Fibroblast of skin of scalp (primary cell): ENCODE measurements at regions not wholly inside any gene's neighbourhood (a gene's known extent, or its start where the extent isn't known, plus 50 kb on each side); places are given as distances from the start of the nearest gene placed in this dataset.
A peak's percentile ranks its signal among the peaks of the same experiment; 100 is the strongest.
"Not testable (repeated sequence)": the region's sequence is repeated elsewhere in the genome, so short reads cannot be mapped to it uniquely, and the experiment has no call there.

Experiments
- DNase-seq: peaks from one replicate; pipeline ENCODE4 v3.0.0-alpha.2; 2013

DNA sequence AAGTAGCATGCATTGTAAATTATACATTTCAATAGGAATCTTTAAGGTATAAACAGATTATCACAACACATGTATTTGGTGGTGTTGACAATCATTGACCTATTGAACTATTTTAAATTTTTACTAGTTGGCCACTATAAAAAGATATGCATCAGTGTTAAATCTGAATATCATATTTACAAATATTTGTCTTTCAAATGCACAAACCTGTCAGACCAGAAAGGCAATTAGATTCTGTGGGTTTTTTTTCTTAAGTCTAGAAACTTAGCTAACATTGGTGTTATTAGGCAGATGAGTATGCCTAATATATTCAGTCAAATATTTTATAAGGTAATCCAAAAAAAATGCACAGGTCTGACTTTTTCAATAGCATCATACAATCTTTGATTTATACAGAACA lies 241.4 kb upstream of the DGKB start:
- no peak for DNase-seq

DNA sequence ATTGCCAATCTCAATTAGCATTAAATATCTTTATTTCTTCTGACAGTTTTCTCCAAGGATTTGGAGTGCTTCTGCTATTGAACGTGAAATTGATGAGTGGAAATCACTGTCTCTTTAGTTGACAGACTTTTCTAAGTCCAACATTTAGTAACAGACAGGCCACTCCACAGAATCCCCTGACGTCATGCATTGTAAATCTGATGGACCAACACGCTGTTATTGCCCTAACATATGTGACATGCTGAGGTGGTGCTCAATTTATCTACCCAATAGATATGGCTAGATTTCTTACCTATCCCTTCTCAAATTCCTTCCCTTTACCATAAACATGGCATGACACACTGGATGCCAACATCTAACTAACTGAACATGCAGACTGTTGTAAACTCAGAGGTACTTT lies 240.6 kb upstream of the DGKB start:
- DNase-seq, result no peak

DNA sequence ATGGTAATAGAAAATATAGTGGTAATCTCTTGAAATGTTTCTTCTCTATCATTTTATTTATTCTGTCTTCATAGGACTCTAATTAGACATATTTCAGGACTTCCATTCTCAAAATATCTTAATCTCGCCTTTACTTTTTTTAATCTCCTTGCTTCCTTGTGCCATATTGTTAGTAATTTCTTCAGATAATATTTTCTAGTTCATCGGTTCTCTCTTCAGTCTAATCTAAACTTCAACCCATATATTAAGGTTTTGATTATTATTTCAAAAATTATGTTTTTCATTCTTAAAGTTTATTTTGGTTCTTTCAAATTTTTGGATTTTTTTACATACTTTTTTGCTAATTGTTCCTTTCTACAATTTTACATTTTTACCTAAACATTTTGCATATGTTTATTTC lies 237.9 kb upstream of the DGKB start:
- DNase-seq, result no peak

DNA sequence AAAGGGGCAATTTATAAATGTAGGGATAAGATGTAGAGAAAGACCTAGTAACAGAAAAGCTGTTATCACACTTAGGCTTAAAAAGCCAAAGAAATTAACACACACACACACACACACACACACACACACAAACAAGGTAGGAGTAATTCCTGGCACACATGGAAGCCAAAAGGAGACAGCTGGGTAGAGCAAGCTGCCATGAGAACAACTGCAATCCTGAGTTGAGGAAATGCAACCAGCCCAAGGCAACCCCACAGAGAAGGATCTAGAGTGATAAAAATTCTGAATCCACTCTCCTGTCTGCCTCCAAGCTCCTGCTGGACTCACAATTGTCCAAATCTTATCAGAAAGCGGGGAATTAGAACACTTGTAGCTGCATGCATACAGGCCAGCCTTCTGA lies 229.1 kb upstream of the DGKB start:
- no peak for DNase-seq

DNA sequence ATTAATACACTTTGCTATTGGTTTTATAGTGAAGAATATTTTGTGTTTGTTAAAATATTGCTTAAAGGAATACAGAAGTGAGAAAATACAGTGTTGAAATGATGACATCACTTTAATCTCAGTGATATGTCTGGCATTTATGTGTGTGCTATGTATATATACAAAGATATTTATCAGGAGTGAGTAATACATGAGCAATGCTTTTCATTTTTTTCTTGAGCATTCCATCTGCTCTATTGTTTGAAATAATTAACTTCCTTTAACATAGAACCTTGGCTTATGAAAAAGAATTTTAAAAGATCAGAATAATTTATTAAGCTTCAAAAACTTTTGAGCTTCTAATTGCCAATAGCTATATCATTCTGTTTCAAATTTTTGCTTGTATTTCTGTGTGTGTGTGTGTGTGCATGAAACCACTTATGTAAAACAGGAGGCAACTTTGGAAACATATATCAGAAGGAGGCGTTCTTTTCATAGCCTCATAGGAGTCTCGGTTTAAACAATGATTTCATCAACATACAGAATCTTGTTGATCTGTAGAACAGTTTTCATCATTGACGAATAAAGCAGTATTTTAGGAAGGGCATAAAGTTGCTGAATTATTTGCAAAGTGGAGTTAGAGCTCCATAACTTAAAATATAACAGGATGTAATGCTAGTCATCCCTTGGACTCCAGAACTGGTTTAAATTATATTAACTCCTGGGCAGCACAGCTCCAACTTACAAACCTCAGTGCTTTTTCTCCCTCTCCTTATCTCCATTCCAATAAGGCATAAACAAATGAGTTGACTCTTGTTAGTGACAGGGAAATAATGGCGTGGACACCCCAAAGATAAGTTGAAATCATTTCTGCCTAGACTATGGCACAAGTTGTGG lies 228.4 kb upstream of the DGKB start:
- DNase-seq, result peak; percentile 69

DNA sequence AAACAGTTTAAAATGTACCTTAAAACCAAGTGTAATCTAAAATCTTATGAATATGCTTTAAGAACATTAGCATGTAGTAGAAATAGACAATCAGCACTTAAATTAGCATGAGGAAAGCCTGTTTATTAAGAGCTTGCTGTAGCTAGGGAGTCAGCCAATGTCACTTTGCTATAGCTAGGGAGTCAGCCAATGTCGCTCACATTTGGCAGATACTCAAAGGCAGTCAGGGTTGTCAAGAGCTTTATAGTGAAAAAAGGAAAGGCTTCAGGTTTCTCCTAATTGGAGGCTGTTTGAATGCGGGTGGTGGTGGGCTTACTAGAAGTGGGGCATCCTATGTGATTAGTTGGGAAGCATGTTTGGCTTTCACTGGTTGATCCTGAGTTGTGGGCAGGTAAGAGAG lies 226.2 kb upstream of the DGKB start:
- no peak for DNase-seq

DNA sequence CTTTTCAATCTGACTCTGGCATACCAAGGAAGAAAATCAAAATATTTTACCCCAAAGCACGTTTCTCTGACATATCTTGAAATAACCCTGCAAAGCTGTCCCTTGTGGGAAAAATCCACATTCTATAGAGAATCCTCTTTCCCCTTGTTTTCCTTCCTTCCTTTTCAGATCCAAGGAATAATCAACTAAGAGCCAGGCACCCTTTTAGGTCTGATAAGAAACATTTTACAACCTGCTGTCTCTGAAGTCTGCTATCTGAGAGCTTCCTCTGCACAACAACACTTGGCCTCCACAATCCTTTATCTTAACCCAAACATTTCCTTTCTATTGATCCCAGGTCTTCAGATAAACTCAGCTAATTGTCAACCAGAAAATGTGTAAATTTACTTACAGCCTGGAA lies 224.1 kb upstream of the DGKB start:
- DNase-seq, result not testable (repeated sequence)

DNA sequence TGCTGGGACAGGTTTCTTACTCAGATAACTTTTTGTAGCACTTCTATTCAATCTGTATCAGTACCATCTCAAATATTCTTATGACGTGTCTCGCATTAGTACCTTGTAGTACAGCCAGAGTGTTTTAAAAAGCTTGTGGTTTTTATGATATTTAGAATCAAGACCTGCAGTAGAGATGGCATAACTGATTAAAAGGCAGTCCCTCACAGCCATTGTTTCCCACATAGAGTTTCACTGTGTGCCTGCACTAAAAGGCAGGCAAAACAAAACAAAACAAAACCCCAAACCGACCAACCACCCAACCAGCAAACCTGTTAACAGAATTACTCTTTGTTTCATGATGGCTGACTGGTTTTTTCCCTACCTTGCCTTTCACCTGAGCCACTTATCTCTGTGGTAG lies 221.3 kb upstream of the DGKB start:
- DNase-seq, result no peak

DNA sequence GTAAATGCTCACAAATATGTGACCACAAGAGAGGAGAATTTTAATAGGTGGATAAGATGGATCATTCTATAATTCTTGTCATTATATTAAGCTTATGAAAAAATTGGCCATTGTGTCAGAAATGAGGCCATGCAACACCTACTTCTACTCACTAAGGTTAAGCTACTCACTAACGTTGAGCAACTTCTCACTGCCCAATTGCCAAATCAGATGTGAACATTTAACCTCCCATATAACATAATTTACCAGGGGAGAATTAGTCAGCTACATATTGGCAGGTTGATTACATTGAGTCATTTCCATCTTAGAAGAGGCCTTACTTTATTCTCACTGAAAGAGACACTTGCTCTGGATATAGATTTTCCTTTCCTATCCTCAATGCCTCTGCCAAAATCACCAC lies 211.2 kb upstream of the DGKB start:
- DNase-seq, result no peak

DNA sequence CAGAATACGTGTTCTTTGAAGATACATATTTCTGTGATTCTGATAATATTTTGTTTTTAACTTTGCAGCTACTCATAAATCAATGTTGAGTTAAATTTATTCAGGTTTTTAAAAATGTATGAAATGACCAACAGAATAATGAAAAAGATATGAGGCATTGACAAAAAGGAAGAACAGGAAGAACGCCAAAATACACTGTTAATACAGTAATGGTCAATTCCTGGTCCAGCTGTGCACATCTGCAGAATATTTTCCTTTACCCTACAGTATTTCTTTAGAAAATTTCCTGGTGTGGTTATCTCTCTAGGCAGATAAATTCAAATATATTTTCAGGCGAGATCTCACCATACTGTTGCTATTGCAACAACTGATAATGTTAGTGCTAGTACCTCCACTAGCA lies 203.2 kb upstream of the DGKB start:
- no peak for DNase-seq

DNA sequence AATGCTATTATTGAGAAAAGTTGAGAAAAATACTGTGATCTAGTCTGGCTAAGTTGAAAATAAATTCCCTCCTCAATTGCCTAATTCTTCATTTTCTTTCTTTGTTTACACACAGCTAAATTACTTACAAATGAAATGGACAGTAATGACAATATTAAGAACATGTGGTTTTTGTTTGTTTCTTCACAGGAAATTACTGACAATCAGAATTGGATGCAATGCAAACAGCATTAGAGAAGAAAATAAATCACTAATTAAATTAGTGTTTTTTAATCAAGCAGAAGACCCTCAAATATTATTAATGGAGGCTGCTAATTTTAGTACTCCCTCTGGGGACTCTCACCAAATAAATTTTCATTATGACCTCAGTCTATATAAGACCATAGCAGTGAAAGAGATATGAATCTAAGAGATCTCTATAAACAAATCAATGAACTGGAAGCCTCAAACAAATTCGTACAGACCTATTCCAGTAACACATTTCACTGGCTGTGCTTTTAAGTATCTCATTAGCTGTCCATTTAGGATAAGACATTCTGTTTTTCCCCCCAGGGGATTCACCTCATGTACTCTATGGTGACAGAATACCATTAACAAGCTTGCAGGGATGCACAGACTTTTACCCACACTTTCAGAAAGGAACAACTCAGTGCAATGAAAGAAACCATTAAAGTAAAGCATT lies 202.0 kb upstream of the DGKB start:
- DNase-seq, result no peak

DNA sequence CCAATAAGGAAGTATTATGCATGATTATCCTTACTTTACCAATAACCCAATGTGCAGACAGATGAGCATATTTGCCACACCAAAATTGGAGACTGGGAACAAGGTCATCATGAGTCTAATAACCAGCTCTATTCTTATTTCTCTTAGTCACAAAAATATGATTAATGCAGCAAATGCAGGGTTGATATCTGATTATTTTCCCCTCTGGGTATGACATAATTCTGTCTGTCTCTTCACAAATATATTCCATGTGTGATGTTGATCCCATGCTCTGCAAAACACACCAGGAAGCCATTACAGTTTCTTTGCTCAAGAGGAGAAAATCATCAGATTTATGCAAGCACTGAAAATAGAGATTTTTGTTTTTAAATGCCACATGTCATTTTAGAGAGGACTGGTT lies 196.5 kb upstream of the DGKB start:
- no peak for DNase-seq

DNA sequence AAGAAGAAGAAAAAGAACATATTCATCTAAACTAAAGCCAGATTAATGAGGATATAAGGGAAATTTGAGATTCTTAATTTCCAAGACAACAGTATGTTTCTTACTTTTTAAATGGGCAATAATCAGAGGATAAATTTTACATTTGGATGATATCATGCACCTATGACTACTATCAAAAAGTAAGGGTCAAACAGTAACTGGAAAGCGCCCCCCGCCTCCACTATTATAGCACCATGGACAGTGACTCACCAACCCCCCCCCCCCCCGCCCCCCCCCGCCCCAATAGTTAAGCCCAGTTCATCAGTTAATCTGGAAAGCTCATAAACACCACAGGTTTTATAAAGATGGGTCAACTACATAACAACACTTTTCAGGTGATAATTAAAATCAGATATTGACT lies 194.3 kb upstream of the DGKB start:
- no peak for DNase-seq

DNA sequence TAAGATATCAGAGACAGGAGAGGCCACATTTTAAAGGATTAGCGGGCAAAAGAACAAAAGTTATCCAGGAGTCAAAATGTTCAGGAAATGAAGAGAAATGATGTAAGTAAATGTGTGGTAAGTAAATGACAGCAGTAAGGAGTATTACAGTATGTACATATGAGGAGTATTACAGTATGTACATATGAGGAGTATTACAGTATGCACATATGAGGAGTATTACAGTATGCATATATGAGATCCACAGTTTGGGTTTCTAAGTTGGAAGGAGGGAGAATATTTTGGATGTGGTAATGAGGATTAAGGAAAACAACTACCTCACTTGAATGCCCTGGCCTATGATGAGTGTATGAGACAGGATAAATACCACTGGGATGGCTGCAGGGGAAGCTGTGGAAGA lies 192.4 kb upstream of the DGKB start:
- DNase-seq, result no peak

DNA sequence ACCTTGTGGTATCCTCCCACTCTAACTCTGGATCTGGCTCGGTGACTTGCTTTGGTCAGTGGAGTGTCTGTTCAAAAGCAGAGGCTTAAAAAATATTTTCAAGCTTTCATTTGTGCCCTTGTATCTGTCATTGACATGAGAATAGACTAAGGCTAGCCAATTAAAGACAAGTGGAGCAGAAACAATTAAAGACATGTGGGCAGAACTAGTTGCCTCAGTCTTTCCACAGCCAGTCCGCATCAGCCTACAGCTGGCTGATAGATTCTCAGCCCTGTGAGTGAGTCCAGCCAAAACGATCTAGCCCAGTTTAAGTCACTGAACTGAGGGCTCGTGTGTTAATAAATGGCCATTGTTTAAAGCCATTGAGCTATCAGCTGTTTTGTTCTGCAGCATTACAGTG lies 185.2 kb upstream of the DGKB start:
- DNase-seq, result no peak

DNA sequence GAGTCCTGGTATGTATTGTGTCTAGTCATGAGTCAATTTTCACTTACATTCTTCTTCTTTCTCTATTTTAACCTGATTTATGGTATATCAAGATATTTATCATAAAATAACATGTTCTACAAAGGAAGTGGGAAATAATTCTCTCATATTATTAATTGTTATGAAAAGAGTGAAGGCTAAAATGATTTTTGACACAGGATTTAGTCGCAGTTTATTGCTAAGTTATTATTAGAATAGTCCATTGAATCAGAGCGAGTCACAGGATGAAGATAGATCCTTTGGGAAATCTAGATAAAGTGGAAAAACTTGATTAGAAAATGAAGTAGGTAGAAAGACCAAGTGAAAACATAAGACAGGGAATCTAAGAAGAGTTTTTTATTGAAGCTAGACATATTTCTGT lies 184.3 kb upstream of the DGKB start:
- peak; percentile 14 for DNase-seq

DNA sequence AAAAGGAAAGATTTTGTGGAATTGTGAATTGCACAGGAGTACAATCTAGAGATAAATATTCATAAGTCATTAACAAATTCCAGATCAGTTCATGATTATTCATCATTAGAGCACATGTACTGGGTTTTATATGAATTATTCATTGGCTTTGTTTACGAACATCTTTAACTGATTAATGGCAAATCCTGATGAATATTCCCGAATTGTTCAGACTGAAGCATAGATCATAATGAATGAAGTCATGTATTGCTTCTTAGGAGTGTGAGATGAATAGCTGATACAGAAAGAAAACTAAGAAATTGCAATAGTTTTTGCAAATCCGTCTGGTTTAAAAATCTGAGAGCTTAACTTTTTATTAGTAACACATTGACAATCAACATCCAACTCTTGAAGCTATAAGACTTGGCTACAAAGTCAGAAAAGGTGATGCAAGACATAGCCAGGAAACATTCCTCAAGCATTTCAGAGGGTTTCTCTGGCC lies 183.6 kb upstream of the DGKB start:
- peak; percentile 50 for DNase-seq

DNA sequence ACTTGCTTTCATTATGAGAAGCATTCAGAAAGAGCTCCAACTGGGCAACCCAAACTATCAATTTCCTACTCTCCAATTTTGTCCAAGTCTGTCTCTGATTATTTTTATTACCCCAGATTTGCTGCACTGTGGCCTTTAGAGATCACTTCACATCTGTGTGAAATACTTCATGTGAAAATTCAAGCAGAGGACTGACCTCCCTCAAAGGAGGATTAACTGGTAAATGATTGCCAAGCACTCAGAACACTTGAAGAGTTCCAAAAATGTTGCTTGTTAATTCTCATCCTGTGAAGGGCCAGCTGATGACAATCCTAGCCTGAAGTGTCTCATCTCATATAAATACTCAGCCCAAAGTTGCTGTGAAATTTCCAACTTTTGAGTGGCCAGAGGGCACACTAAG lies 182.8 kb upstream of the DGKB start:
- DNase-seq, result peak; percentile 48

DNA sequence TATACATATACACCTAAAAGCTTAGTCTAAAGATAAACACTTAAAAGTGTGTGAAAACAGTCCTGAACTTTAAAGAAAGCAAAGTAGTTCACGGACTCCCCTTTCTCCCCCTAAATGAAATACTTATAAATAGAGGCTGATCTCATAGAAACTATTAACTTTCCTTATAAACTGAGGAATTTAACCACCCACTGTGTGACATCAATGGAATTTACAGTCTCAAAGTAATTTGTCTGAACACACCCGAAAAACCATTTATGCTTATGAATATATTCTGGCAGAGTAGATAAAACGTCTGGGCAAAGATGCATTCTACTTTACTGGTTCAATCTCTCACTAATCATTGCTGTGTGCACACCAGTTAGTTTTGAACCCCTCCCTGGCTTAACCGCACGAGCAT lies 181.8 kb upstream of the DGKB start:
- peak; percentile 45 for DNase-seq

DNA sequence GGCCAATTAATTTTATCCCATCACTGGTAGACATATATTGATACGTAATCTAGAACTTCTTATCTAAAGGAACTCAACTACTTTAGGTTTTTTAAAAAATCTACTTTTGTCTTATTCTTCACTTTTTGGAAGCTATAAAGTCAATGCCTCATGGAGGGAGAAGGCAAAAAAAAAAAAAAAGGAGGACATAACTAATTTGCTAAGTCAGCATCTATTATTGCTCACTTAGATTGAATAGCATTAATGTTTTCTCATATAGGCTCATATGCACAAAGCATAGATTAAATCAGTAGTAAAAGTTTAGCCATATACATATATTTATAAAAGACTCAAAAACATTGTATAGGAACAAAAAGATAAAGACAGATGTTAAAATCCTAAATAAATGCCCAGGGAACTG lies 179.3 kb upstream of the DGKB start:
- no peak for DNase-seq

DNA sequence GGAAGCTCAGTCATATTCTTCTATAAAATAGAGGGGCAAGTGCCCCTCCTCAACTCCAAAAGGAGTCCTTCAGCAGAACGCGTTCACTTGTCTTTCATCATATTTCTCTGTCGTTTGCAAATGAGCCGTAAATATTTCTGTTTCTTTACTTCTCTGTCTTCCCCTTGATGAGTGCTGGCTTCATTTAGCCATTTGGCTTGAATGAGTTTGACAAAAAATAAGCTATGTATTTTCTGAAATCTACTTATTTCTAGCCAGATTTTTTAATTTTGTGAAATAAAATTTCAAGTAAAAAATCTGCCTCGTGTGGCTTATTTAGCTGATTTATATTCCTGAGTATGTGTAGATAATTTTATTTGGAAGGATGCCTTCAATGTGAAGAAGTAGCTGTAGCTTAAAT lies 170.8 kb upstream of the DGKB start:
- DNase-seq, result no peak

DNA sequence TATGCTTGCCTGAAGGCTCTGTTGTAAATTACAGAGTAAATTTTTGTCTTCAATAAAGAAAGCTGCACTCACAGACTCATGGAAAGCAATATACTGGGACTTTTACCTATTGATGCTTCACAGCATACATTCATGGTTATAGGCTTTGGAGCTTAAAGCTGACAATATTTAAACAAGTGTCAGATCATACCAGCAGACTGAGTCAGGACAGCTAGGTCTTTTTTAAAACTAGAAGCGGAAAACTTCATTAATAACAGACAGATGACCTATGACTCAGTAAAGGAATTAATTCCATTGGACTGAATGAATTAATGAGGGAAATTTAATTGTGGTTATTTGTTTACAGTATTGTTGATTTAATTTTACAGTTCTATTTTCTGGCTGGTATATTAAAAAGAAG lies 165.8 kb upstream of the DGKB start:
- DNase-seq, result peak; percentile 7

DNA sequence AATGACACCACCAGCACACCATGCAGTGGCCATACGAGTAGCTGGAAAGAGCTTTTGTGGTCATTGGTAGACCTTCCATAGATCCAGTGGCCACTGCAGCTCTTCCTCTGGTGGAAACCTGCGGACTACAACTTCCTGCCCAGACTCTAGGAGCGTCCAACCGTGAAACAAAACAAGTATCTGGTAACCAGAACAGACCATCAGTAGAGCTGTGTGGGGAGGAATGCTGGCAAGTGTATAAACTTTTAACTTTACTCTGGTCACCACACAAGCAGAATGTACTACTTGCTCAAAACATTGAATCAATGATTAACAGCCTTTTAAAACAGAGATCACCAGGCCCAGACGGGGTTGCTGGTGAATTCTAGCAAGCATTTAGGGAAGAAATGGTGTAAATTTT lies 154.7 kb upstream of the DGKB start:
- no peak for DNase-seq

DNA sequence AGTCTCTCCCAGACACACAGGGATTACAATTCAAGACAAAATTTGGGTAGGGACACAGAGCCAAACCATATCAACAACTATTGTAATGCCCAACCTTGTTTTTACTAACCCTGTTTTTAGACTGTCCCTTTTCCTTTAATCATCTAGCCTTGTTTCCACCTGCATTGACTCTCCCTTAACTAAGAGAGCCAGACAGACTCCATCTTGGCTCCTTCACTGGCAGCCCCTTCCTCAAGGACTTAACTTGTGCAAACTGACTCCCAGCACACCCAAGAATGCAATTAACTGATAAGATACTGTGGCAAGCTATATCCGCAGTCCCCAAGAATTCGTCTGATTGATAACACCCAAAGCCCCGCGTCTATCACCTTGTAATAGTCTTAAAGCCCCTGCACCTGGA lies 151.8 kb upstream of the DGKB start:
- not testable (repeated sequence) for DNase-seq
